ENCODE measurements at regions not wholly inside any gene's neighbourhood (a gene's known extent, or its start where the extent isn't known, plus 50 kb on each side); places are given as distances from the start of the nearest gene placed in this dataset.

DNA sequence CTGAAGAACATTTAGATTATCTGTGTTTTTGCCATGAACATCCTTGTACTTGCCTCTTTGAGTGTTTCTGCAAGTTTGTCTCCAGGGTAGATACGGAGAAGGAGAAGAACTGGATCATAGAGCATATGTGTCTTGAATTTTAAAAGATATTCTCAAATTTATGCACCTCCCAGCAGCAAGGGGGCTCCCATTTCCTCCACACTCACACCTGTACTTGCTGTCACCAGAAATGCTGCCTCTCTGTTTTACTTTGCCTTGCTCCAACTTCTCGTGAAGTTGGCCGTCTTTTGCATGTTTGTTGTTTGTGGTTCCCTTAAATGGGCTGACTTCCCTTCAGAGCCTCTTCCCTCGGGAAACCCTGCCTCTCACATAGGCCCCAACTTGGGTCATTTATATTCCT, 171.0 kb downstream of the TFAP2C start:
- DNase-seq (ENCODE audit: low read depth in 2 of 2) = no peak

- no peak for DNase-seq (ENCODE audit: low read depth in 2 of 2)
Observed at GRCh38 chr20:56801971-56802755, 173.1 kb downstream of the TFAP2C start.

DNA sequence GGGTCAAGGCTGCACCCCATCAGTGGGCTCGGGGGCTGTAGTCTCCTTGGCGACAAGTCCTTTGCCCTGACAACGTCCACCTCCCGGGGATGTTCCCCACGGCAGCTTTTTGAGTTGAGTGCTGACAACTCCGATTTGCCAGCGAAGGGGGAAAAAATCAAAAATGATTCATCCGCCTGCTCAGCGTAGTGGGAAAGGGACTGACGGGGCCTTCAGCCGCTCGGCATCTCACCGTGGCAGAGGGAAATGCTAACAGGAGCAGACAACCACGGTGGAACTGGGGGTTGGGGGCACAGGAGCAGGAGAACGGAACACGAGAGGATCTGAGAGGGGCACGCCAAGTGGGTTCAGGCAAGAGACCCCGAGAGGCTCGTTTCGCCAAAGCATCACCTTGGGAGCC, 173.7 kb downstream of the TFAP2C start:
- DNase-seq (ENCODE audit: low read depth in 2 of 2) = no peak

GRCh38 chr20:56805313-56805712, 176.2 kb downstream of the TFAP2C start:
- DNase-seq (ENCODE audit: low read depth in 2 of 2) = no peak

- DNase-seq (ENCODE audit: low read depth in 2 of 2) = no peak
Observed at GRCh38 chr20:56805966-56806365, 176.9 kb downstream of the TFAP2C start.

GRCh38 chr20:56806952-56807517, 177.9 kb downstream of the TFAP2C start:
- no peak for DNase-seq (ENCODE audit: low read depth in 2 of 2)

DNA sequence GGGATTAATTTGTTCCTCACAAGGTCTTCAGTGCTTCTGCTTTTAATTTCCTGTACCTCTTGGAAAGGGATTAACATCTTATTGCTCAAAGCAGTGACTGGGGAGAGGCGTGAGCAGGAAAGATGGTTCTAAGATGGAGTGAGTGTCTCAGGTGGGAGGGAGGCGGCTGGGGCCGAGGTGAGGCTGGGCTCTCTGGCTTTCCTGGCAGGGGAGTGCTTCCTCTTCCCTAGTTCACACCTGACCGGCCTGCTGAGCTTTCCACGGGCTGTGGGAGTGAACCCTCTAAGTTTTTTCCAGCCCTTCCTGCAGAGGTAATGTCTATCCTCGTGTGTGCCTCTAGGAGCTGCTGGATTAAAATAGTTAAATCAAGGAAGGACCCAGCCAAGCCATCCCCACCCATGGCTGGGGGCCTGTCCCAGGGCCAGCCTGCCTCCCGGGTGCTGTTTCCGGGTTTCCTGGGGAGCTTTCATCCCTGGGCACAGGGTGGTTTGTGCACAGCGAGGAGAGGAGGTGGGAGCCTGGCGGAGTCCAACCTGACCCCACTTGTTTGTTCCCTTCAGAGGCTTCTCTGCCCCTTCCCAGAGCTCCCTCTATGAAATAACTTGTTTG, 179.1 kb downstream of the TFAP2C start:
- DNase-seq (ENCODE audit: low read depth in 2 of 2) = no peak

GRCh38 chr20:56808732-56809131, 179.6 kb downstream of the TFAP2C start:
- no peak for DNase-seq (ENCODE audit: low read depth in 2 of 2)

DNA sequence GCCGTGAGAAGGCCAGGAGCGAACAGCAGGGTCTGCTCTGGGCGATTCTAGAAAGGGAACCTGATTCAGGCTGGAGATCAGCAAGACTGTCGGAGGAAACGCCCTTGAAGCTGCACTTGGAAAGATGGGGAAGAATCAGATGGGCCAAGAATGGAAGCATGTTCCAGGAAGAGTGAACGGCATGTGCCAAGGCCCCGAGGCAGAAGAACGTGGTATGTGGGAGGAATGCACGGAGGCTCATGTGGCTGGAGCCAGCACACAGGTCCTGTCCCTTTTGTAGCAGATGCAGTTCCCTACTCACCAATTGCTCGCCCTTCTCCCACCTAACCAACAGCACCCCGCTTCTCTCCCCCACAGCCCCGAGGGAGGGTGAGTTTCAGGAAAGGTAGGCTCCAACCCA, 180.6 kb downstream of the TFAP2C start:
- no peak for DNase-seq (ENCODE audit: low read depth in 2 of 2)

GRCh38 chr20:56810141-56810540, 181.0 kb downstream of the TFAP2C start:
- no peak for DNase-seq (ENCODE audit: low read depth in 2 of 2)

GRCh38 chr20:56815796-56816195, 186.7 kb downstream of the TFAP2C start:
- DNase-seq (ENCODE audit: low read depth in 2 of 2) = no peak

GRCh38 chr20:56816349-56816748, 187.2 kb downstream of the TFAP2C start:
- no peak for DNase-seq (ENCODE audit: low read depth in 2 of 2)

DNA sequence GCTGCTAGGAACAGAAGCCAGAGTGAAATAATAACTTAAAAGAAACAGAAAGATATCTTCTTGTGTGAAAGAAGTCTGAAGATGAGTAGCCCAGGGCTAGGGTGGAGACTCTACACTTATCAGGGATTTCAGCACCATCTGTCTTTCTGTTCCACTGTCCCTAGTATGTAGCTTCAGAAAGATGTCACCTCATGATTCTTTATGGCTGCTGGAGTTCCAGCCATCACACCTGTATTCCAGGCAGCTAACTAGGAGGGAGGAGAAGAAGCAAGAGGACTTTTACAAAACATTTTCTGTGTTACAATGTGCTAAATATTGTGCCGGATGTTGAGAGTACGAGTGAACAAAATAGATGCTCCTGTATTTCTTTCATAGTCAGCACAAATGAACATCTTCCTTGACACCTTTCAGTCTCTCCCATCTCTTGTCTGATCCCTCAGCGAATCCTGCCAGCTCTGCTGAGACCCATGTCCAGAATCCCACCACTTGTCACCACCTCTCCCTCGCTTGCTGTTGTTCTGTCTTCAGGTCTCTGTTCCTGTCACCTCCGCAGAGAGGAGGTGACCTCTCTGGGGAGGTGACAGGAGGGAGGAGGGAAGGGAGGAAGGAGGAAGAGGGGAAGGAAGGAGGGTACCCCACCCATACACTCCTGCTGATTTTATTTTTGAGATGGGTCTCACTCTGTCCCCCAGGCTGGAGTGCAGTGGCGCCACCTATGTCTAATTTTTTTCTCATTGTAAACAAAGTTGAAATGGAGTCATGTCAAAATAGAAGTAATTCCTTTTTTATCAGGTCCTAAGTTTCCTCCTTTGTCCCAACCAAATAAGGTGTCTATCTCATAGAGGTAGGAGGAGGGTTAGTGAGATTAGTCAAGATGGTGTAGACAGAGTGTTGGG, 188.9 kb downstream of the TFAP2C start:
- DNase-seq (ENCODE audit: low read depth in 2 of 2) = no peak

GRCh38 chr20:56820984-56821383, 191.9 kb downstream of the TFAP2C start:
- no peak for DNase-seq (ENCODE audit: low read depth in 2 of 2)

DNA sequence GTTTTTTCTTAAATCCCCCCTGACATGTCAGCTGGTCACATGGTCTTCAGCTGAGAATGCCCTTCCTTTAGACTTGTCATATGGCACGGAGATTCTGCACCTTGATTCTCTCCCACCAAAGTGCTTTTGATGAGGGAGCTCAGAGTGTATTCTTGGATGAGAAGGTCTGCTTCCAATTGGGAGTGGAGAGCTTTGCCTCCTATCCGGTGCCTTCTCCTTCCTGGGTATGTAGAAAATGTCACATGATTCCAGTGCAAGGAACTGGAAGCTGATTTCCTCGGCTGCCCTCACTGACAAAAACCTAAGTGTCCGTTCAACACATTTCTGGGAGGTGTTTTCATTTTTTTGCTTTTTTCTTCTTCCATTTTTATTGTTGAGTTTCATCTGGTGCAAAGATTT, 197.2 kb downstream of the TFAP2C start:
- DNase-seq (ENCODE audit: low read depth in 2 of 2) = no peak

DNA sequence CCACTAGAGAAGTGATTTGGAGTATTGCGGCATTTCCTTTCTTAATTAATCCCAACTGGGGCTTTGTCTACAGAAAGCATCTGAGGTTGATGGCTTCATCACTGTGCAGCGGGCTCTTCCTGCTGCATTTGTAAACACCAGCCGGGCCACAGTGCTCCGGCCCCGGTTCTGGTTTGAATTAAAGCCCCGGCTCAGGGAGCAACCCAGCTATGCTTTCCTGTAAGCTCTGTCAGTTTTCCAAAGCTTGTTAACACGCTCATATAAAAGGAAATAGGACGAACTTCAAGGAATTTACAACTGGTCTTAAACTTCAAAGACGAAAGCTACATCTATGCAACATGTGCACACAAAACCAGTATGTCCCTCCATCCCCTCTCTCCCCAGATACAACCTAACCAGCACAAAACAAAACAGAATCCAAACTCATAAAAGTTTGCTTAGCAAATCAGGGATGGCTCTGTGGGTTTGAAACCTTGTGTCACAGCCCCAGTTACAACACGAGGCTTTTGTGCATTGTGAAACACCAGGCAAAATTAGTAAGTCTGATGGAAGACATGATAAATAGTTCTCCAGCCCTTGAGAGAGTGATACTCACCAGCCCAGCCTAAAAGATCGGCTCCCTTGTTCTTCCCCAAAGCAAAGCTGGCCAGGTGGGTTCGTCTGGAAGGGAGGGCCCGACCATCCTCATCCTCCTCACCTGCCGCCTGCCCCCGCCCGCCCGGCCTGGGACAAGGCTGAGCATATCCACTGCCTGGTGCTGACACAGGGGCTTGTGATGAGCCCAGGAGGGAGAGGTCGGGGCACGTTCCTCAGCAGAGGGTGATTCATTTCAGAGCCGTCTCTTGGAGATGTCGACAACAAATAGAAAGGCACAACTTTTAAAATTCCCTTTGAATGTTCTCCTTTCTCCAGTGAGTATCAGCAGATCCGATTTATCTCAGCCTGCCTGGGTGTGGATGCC, 197.9 kb downstream of the TFAP2C start:
- DNase-seq (ENCODE audit: low read depth in 2 of 2) = no peak

GRCh38 chr20:56827763-56828162, 198.7 kb downstream of the TFAP2C start:
- no peak for DNase-seq (ENCODE audit: low read depth in 2 of 2)

DNA sequence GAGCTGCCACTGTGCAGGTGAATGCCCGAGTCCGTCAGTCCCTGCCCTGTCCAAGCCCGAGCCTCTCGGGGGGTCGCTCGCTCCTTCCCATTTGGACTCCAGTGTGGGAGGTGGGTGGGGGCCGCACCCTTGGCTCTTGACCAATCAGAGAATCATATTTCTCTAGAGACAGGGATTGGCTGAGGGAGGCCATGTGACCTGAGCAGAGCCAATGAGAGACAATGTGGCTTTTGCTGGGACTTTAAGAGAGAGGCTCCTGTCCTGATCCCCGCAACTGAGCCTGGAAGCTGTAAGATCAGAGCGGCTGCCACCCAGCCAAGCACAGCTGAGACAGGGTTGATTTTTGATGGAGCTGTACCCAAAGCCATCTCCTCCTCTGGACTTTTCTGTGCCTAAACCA, 199.3 kb downstream of the TFAP2C start:
- DNase-seq (ENCODE audit: low read depth in 2 of 2) = no peak

DNA sequence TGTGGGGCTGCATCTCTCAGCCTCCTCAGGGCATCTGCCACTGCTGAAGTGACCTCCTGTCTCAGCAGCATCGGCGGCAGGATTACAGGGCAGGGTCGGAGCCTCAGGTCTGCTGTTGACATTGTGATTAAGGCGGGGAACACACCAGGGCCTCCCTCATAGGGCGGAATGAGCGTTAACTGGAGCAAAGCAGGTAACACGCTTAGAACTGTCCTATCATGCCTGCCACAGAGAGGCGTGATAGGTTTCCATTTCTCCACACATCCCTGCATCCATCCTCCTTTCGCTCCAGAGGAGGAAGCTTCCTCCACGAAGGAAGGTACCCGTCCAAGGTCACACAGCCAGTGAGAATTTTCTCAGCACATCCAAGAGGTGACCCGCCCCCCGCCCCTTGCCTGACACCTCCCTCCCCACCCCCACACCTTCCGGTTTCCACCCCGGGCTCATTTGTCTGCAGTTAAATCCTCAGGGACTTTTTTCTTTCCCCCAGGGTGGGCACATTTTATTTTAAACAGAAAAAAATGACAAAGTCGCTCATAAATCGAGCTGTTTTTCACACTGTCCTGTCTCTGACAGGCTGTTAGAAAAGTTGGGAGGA, 200.8 kb downstream of the TFAP2C start:
- no peak for DNase-seq (ENCODE audit: low read depth in 2 of 2)

- no peak for DNase-seq (ENCODE audit: low read depth in 2 of 2)
Observed at GRCh38 chr20:56831795-56832194, 202.7 kb downstream of the TFAP2C start.
